PC-9 (cell line): ENCODE measurements at regions not wholly inside any gene's neighbourhood (a gene's known extent, or its start where the extent isn't known, plus 50 kb on each side); places are given as distances from the start of the nearest gene placed in this dataset.

ENCODE experiments used
- BruUV-seq: library from RNA; stranded (reverse); fragments of 400-500 nt; replicated peaks from 2 replicates; lab custom pipeline; 2021; lab: Mats Ljungman, UMichigan
- CTCF ChIA-PET: fragments of 300-600 bp; sonication (Branson Sonifier 250); formaldehyde crosslinking; loops from one replicate; lab custom pipeline; 2022; ENCODE audit warnings: antibody characterized with exemption; lab: Charles Lee
- POLR2A ChIA-PET: fragments of 300-600 bp; sonication (Branson Sonifier 250); formaldehyde crosslinking; loops from one replicate; lab custom pipeline; 2022; ENCODE audit warnings: antibody characterized with exemption; ENCODE audit not compliant: unreplicated experiment; lab: Charles Lee
- DNase-seq, 2 experiments: peaks; one replicate each; pipeline versions ENCODE4 v3.0.0 to v3.0.0-alpha.2; 2015 to 2022; ENCODE audit warnings: mixed read lengths in 1 of 2
- H2AFZ ChIP-seq: fragments of 200-600 bp; sonication (generic); 2 replicates; pipeline ENCODE4 v1.8.1; 2017; ENCODE audit warnings: antibody characterized with exemption
- H3F3A ChIP-seq: fragments of 200-600 bp; sonication (generic); 2 replicates; pipeline ENCODE4 v1.8.1; 2017; ENCODE audit warnings: antibody characterized with exemption, mild to moderate bottlenecking, low read depth; ENCODE audit not compliant: insufficient read depth
- H3K27ac ChIP-seq: fragments of 200-600 bp; sonication (generic); 2 replicates; pipeline ENCODE4 v1.6.1; 2016; ENCODE audit warnings: mixed run types
- H3K27me3 ChIP-seq: fragments of 200-600 bp; sonication (generic); 2 replicates; pipeline ENCODE4 v1.6.1; 2016; ENCODE audit warnings: low read depth, mixed run types; ENCODE audit not compliant: insufficient read depth
- H3K36me3 ChIP-seq: fragments of 200-600 bp; sonication (generic); 2 replicates; pipeline ENCODE4 v1.6.1; 2016; ENCODE audit warnings: low read depth, mixed run types
- H3K4me1 ChIP-seq: fragments of 200-600 bp; sonication (generic); replicated peaks from 2 replicates; pipeline ENCODE4 v1.6.1; 2016; ENCODE audit warnings: mixed run types; ENCODE audit not compliant: insufficient read depth
- H3K4me2 ChIP-seq: fragments of 200-600 bp; sonication (generic); 2 replicates; pipeline ENCODE4 v1.6.1; 2017; ENCODE audit warnings: mixed run types
- H3K4me3 ChIP-seq: fragments of 200-600 bp; sonication (generic); 2 replicates; pipeline ENCODE4 v1.6.1; 2016; ENCODE audit warnings: mixed run types
- H3K79me2 ChIP-seq: fragments of 200-600 bp; sonication (generic); 2 replicates; pipeline ENCODE4 v1.6.1; 2017; ENCODE audit warnings: low read depth, mixed run types
- H3K9me2 ChIP-seq: fragments of 200-600 bp; sonication (generic); 2 replicates; pipeline ENCODE4 v1.8.1; 2017; ENCODE audit warnings: mild to moderate bottlenecking; ENCODE audit not compliant: insufficient read depth
- H3K9me3 ChIP-seq: fragments of 200-600 bp; sonication (generic); 2 replicates; pipeline ENCODE4 v1.8.1; 2016; ENCODE audit warnings: low read depth; ENCODE audit not compliant: insufficient read depth
- H4K20me1 ChIP-seq: fragments of 200-600 bp; sonication (generic); 2 replicates; pipeline ENCODE4 v1.8.1; 2017; ENCODE audit not compliant: insufficient read depth
- EZH2 ChIP-seq: fragments of 200-600 bp; sonication (generic); IDR thresholded peaks from 2 replicates; pipeline ENCODE4 v1.8.0; 2017; ENCODE audit warnings: antibody characterized with exemption, low read depth
- intact Hi-C: fragments of 100-400 bp; cut with micrococcal nuclease; formaldehyde crosslinking; loops from one replicate; pipeline ENCODE4 v1.10.0; 2022; ENCODE audit not compliant: unreplicated experiment
- TF ChIP-seq, protein P1 (sequence below): fragments of 200-600 bp; sonication (generic); conservative IDR thresholded peaks from 2 replicates; pipeline ENCODE4 v1.6.1; 2017; ENCODE audit warnings: mixed run types, antibody characterized with exemption, mild to moderate bottlenecking, moderate library complexity

DNA sequence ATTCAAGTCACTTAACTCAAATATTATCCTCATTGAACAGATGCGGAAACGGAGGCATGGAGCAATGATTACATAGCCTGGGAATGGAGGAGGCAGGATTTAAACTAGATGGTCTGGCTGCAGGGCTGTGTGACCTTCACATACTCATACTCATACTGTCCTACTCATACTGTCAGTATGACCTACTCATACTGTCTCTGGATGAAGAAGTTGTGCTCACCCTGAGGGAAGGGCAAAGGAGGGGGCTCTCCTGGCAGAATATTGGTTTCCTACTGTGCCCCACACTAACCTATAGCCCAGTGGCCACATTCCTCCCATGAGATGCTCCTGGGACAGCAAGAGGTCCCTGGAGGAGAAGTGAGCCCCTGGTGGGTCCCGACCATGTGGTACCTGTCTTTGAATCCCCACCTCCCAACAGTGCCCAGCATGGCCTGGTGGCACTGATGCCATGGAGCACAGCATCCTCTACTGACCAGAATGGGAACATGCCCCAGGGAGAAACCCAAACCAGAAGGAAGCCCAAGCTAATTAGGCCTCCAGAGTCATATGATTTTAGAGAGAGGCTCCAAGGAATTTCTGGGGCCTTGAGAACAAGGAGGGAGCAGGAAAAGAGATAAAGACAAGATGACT, 197.3 kb upstream of the SDK2 start:
- ChIA-PET CTCF (no interaction called here), POLR2A (no interaction called here)
- Histone ChIP-seq H3K4me2 (no peak overlapping the region), H3K27ac (no peak overlapping the region), H3K9me3 (no peaks in the 10 kb centered on the region), H3K79me2 (no peaks in the 10 kb centered on the region), H3K27me3 (peaks cover 61% of the 10 kb centered on the region), H2AFZ (no peak overlapping the region), H3K36me3 (no peaks in the 10 kb centered on the region), H3K9me2 (no peaks in the 10 kb centered on the region), H3K4me3 (no peak overlapping the region), H4K20me1 (no peaks in the 10 kb centered on the region), H3F3A (no peaks in the 10 kb centered on the region), H3K4me1 (no peaks in the 10 kb centered on the region)
- TF ChIP-seq, protein P1, sequence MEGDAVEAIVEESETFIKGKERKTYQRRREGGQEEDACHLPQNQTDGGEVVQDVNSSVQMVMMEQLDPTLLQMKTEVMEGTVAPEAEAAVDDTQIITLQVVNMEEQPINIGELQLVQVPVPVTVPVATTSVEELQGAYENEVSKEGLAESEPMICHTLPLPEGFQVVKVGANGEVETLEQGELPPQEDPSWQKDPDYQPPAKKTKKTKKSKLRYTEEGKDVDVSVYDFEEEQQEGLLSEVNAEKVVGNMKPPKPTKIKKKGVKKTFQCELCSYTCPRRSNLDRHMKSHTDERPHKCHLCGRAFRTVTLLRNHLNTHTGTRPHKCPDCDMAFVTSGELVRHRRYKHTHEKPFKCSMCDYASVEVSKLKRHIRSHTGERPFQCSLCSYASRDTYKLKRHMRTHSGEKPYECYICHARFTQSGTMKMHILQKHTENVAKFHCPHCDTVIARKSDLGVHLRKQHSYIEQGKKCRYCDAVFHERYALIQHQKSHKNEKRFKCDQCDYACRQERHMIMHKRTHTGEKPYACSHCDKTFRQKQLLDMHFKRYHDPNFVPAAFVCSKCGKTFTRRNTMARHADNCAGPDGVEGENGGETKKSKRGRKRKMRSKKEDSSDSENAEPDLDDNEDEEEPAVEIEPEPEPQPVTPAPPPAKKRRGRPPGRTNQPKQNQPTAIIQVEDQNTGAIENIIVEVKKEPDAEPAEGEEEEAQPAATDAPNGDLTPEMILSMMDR: peak; percentile 32
- no peak for TF ChIP-seq EZH2
- DNase-seq: no peak
- BruUV-seq: no TSS peak
- intact Hi-C loops: no loop called here

DNA sequence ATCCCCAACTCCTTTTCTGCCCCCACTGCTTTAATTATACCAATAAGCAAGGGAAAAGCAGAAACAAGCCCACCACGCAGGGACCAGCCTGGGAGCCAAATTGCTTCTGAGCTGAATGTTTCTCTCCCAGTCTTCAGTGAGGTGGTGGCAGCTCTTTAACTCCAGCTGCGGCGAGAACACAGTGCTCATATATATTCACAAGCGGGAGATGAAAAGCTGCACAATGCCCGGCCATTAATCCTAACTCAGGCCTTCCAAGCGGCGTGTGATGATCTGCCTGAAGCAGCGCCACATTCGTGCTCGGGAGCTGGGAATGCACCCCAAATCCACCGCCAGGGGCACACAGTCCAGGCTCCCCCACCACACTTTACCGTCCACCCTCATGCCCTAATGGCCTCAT, 203.7 kb upstream of the SDK2 start:
- H3F3A ChIP-seq: no peaks in the 10 kb centered on the region
- no peak overlapping the region for H2AFZ ChIP-seq
- intact Hi-C loops: no loop called here
- H3K4me3 ChIP-seq: no peak overlapping the region
- H3K4me1 ChIP-seq: no peaks in the 10 kb centered on the region
- H3K9me2 ChIP-seq: no peaks in the 10 kb centered on the region
- H3K27me3 ChIP-seq: peaks cover 73% of the 10 kb centered on the region
- POLR2A ChIA-PET: no interaction called here
- no peak overlapping the region for H3K4me2 ChIP-seq
- no peak for DNase-seq
- H3K9me3 ChIP-seq: no peaks in the 10 kb centered on the region
- H3K27ac ChIP-seq: no peak overlapping the region
- TF ChIP-seq EZH2: no peak
- TF ChIP-seq, protein P1: no peak
- BruUV-seq: no TSS peak
- H3K79me2 ChIP-seq: no peaks in the 10 kb centered on the region
- no peaks in the 10 kb centered on the region for H4K20me1 ChIP-seq
- CTCF ChIA-PET: no interaction called here
- no peaks in the 10 kb centered on the region for H3K36me3 ChIP-seq

DNA sequence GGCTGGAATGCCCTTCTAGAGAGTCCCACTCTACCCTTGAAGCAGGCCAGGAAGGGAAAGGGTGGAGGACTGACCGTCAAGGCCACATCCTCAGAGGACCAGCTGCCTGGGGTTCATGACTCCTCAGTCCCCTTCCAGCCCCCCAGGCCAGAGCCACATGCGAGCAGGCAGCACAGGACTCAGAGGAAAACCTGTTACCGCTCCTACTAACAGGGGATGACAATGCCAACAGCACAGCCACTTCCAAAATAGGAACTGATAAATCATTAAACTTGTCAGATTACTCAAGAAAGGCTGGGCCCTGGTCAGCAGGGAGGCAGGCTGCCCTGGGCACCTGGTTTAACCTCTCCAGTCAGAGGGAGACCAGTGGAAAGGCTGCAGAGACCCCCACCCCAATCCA, 206.2 kb upstream of the SDK2 start:
- H4K20me1 ChIP-seq: no peaks in the 10 kb centered on the region
- H3K4me3 ChIP-seq: no peak overlapping the region
- no TSS peak for BruUV-seq
- CTCF ChIA-PET: no interaction called here
- no peaks in the 10 kb centered on the region for H3K9me3 ChIP-seq
- H3K36me3 ChIP-seq: no peaks in the 10 kb centered on the region
- H3K4me1 ChIP-seq: no peaks in the 10 kb centered on the region
- no peak overlapping the region for H3K27ac ChIP-seq
- no peaks in the 10 kb centered on the region for H3F3A ChIP-seq
- H3K9me2 ChIP-seq: no peaks in the 10 kb centered on the region
- DNase-seq: no peak
- no peak overlapping the region for H2AFZ ChIP-seq
- H3K4me2 ChIP-seq: no peak overlapping the region
- intact Hi-C loops: no loop called here
- TF ChIP-seq EZH2: no peak
- TF ChIP-seq, protein P1: no peak
- H3K79me2 ChIP-seq: no peaks in the 10 kb centered on the region
- POLR2A ChIA-PET: no interaction called here
- peaks cover 52% of the 10 kb centered on the region for H3K27me3 ChIP-seq
